ENCODE measurements at regions not wholly inside any gene's neighbourhood (a gene's known extent, or its start where the extent isn't known, plus 50 kb on each side); places are given as distances from the start of the nearest gene placed in this dataset.

DNA sequence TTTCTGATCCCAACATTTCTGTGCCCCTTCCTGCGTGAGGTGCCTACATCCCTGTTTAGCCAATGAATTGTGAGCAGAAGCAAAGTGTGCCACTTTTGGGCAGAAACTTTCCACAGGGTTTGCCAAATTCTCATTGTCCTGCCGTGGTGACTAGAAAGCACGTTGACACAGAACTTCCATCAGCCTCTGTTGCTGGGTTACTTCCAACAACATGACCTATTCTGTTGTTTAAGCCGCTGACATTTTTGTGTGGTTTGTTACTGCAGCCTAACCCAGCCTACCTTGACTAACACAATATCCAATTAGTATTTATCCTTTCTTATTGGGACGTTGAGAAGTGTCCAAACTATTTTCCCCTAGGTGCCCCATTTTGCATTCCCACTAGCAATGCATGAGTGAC is 136.8 kb downstream of the URB2 start:
- DNase-seq: no peak

DNA sequence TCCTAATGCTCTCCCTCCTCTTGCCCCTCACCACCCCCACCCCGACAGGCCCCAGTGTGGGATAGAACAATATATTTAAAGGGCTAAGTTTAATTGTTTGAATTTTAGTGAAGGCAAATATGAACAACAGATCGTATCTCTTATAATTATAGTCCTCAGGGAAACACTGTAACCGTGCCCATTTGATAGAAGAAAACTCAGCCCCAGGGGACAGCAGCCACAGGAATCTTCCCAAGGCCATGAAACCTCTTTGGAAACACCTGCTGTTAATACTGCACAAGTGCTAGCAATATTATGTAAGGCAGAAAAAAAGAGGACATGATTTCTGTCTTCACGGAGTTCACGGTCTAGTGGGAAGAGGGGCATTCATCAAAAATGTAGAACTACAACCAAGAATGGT is 142.2 kb downstream of the URB2 start:
- peak; percentile 95 for DNase-seq

DNA sequence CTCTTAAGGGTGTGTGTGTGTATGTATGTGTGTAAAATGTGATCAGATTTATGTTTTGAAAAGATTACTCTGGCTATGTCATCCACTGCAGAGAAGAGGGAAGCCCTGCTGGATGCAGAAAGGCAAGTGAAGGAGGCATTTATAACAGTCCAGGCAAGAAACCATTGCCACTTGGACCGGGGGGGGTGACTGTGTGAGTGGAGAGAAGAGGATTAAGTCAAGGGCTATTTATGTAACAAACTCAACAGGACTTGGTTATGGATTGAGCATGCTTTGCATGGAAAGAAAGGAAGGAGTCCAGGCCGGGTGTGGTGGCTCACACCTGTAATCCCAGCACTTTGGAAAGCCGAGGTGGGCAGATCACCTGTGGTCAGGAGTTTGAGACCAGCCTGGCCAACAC is 143.0 kb downstream of the URB2 start:
- DNase-seq: peak; percentile 27

DNA sequence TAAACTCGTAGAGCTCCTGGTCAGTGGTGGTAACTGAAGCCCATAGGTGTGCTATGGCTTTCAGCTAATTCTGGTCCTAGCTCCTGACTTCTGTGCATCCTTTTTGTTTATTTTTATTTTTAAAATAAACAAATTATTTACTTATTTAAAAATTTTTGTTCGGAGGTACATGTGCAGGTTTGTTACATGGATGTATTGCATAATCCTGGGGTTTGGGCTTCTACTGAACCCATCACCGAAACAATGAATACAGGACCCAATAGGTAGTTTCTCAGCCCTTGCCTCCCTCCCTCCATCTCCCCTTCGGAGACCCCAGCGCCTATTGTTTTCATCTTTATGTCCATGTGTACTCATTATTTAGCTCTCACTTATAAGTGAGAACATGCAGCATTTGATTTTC is 143.8 kb downstream of the URB2 start:
- no peak for DNase-seq

DNA sequence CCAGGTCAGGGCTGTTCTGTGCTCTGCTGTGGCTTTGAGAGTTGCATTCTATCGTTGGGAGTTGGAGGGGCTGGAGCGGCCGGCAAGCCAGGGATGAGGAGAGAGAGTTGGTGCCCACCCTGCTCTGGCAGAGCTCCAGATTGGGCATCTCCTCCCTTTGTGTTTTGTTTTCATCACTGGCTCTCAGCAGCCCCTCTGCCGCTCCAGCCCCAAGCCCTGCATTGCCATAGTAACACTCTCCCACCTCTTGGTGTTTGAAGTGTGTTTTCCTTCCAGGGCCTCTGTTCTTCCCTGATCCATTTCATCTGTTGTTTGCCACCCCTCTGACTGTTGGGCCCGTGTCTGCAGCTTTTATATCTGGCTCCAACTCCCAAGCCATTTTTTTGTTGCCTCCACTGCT is 152.7 kb downstream of the URB2 start:
- DNase-seq: no peak

DNA sequence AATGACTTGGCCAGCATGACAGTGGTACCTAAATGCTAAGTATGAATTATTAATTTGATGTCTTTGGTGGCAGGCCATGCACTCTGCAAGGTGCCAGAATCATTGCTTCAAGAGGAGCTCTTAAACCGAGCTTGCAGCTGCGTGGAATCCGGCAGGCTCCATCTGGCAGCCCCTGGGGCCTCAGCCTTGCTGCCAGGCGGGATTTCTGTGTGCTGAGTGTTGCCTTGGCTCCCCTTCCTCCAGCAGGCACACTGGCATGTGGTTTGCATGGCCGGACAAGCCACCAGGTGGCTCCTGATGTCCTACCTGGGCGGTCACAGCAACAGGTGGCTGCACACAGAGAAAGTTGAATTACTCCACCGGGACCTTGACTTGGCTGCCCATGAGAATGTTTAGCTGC is 155.4 kb downstream of the URB2 start:
- DNase-seq: peak; percentile 73

DNA sequence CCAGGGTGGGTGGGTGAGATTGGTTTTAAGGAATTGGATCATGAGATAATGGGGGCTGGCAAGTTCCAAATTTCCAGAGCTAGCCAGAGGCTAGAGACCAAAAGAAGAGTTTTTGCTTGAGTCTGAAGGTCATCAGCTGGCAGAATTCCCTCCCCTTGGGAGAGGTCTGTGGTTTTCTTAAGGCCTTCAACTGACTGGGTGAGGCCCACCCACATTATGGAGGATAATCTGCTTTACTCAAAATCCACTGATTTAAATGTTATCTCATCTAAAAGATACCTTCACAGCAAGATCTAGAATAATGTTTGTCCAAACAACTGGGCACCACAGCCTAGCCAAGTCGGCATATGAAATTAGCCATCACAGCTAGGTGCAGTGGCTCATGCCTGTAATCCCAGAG is 156.4 kb downstream of the URB2 start:
- DNase-seq: no peak

DNA sequence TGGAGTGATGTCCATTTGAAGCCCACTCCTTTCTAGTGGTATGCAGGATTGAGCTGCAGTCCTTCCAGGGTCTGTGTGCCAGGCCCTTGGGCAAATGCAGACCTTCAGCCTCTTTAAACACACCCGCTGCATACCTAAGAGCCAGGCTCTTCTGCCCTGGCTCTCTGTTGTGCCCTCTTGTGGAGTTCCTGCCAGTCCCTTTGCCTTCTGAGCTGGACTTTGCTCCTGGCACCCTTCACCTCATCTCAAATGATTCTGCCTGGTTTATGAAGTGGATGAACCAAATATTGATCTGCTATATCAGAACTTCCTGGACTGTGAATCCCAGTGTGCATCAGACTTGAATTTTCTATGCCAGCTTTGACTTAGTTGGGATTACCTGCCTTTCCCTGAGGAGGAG is 158.8 kb downstream of the URB2 start:
- no peak for DNase-seq

DNA sequence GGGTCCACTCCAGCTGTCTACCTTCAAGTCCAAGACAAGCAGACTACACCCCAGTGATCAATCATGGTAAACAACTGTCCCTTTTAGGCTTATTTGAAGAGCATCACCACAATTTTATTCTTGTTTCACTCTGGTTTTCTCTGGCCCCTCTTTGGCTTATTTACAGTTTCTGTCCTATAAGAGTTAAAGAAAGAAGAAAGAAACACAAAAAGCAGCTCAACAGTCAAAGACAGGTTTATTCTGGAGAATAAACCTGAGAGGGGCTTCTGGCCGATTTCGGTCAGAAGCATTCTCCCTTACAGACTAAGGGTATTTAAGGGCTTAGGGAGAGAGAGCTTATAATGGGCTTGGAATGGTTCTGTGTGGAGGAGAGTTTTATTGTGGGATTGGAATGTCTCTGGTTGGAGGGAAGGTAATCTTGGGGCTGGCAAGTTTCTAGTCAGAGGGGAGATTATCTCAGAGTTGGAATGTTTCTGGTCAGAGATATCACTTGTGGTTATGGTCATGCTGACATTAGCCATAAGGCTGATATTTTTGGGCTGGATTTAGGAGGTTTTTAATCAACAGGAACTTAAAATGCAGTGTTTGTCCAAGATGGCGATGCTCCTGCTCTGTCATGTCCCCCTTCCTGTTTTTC is 161.0 kb downstream of the URB2 start:
- DNase-seq: no peak

DNA sequence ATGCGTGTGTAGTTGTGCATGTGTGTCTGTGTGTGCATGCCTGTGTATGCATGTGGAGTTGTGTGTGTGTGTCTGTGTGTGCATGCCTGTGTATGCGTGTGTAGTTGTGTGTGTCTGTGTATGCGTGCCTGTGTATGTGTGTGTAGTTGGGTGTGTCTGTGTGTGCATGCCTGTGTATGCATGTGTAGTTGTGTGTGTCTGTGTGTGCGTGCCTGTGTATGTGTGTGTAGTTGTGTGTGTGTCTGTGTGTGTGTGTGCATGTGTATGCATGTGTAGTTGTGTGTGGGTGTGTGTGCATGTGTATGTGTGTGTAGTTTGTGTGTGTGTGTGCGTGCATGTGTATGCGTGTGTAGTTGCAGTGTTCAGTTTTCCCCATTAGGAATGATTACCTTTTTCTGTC is 162.0 kb downstream of the URB2 start:
- no peak for DNase-seq

DNA sequence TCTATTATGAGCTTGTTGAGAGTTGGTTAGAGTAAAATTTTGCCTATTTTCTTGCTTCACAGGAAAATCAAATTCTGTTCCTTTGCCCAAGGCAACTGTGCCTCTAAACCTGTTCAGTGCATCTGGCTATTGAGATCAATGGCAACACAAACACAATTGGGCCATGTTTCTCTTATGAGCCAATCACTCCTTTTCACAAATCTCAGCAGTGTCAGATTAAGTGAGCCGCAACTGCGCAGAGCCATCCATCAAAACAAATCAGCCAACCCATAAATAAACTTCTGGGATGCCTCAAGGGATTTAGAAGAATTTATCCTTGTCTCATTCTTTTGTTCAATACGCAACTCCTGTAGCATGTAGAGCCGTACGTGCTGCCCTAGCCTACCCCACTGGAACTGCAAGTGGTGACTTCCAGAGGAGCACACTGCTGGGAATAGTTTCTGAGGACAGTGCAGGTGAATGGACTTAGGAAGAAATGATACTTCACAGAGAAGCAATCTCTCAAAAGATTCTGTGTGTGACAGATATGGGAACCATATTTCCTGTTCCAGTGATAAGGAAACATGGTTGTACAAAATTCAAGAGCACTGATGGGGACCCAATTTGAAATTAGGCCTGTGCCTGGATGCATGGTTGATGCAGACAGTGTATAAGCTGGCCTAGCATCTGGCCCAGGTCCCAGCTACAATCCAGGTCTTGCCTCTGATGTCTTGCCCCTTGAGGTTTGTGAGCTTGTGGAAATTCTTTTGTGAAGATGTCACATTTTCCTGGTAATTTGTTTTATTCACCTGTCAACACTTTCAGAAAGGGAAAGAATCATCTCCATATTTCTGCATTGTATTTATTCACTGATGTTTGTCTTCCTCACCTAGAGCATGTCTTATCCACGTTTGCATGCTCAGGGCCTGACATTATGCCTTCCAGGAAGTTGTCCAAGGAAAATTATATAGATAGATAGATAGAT is 166.2 kb downstream of the URB2 start:
- no peak for DNase-seq

DNA sequence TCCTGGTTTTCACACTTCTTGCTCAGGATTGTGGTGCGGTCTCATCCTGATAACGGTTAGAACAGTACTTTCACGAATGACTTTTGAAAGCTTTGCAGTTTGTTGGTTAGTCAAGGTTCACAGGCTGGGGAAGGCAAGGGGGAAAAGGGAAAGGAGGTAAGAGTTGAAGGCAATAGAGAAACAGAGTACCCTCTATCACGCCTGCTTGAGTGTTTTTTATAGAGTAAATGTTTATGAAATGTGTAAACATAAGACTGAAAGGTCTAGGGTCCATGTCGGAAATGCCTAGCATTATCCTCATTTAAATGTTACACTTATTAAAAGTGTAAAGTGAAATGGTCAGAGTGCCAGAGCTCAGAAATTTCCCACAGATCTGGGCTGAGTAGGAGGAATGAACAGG is 167.4 kb downstream of the URB2 start:
- no peak for DNase-seq

DNA sequence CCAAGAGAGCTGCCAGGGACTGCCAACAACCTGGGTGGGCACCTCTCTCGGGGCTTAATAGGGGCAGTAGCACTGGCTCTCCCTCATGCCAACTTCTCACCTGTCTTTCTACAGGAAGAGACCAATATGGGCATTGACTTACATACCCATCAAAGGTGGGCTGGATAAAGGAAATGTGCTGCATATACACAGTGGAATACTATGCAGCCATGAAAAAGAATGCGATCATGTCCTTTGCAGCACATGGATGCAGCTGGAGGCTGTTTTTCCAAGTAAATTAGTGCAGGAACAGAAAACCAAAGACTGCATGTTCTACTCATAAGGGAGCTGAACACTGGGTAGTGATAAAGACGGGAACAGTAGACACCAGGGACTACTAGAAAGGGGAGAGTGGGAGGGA is 172.5 kb downstream of the URB2 start:
- DNase-seq: no peak

DNA sequence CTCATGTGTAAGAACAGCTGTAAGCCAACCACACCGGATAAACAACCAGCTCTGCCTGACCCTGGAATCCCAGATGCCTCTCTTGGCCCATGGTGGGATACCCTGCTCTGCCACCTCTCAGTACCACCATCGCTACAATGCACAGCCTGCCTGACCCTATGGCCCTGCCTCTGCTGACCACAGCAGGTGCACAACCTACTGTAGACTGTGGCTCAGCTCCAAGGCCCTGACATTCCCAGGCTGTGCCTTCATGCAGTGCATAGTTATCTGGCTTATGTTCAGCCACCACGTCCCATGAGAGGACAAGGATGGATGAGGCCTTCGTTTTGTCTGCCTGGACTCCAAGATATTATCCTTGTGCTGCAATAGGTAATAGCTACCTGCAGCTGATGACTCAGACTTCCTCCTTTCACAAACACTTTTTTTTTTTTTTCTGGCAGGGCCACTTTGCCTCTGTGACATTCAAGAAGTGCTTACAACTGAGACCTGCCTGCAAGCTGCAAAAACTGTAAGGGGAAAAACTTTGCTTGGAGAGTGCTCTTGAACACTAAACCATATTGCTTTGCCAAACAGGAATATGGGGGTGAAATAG is 177.7 kb downstream of the URB2 start:
- peak; percentile 40 for DNase-seq

DNA sequence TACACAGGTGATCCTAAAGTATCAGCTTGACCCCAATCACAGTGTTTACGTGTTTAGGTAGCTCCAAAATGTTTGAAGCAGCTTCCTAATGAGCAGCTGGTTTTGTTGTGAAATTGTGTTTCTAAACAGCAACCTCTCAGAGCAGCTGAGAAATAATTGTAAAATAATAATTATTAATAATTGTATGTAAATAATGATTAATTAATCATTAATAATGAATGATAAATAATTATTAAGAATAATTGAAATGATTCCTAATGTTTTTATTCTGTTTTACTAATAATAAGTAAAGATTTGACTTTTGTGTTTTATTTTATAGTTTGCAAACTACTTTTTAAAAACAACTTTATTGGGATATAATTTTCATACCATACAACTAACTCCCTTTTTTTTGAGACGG is 182.2 kb downstream of the URB2 start:
- no peak for DNase-seq

DNA sequence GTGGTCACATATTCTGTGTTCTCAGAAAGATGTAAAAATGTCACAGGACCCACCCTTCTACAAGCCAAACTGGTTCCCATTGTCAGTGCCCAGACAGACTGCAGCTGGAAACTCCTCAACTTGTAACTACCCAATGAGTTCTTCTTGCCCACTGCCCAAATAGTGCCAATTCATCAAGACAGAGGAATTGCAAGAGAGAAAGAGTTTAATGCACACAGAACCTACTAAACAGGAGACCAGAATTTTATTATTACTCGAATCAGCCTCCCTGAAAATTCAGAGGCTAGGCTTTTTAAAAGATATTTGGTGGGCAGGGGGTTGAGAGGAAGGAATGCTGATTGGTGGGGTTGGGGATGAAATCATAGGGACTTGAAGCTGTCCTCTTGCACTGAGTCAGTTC is 184.1 kb downstream of the URB2 start:
- no peak for DNase-seq

DNA sequence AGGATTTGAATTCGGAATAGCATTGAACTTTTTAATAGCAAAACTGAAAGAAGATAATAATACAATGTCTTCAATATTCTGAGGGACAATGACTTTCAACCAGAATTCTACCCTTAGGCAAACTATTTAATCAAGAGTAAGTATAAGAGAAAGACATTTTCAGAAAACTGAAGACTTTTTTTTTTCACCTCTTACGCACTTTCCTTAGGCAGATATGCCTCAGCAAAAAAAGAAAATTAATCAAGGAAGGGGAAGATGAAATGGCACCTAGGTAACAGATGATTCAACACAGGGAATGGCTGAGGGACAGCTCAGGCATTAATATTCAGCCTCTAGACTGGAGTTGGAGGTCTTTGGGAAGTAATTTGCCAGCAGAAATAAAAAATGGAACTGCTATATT is 184.9 kb downstream of the URB2 start:
- DNase-seq: no peak

DNA sequence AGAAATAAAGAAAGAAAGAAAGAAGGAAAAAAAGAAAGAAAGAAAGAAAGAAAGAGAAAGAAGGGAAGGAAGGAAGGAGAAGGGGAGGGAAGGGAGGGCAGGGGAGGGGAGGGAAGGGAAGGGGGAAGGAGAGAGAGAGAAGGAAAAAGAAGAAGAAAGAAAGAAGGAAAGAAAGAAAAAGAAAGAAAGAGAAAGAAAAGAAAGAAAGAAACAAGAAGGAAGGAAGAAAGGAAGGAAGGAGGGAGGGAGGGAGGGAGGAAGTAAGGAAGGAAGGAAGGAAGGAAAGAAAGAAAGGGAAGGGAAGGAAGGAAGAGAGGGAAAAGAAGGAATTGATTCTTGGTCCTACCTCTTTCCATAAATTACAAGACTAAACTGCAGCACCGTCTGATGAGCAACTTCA is 186.1 kb downstream of the URB2 start:
- DNase-seq: no peak

DNA sequence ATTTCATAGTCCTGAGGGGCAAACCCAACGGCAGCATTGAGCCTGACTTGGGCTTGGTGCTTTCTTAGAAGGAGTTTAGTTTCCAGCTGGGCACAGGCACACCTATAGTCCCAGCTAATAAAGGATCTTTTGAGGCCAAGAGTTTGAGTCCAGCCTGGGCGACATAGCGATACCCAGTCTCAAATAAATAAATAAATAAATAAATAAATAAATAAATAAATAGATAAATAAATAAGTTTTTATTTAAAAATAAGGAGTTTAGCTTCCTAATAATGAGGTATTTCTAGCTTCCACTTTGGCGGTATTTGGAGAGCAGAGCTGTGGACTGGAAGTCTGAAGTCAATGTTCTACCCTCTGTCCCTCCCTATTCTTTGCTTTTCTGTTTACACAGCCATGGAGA is 186.6 kb downstream of the URB2 start:
- no peak for DNase-seq

DNA sequence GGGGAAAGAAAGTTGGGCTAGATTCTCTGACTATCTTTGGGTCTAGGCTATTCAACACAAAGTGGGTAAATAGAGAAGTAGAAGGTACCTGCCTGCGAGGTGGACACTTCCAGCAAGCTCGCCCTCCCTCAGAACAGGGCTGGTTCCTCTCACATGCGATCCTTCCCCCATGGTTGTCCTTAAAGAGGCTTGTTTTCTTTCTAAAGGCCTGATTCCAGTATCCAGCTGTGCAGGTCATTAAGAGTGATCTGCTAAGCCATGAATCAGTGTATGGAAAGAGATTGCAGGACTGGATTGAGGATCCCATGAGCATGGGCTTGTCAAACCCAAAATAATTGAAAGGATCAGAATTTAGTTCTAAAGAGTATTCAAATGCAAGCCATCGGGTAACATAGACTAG is 189.0 kb downstream of the URB2 start:
- DNase-seq: no peak

DNA sequence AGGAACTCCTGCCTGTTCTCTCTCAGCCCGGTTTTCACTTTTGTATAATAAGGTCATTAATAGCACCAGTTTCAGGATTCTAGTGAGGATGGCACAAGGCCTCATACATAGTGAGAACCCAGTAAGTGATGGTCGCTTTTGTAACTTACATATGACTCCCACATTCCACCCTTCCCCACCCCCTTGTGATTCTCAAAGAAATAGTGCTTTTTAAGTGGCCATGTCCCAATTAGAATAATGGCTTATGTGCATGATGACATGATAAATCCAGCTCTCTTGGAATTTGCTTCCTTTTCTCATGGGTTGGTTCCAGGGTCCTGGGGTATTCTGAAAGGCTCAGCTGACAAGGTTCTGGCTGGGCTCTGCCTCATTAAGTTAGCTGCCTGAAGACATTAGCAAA is 189.9 kb downstream of the URB2 start:
- no peak for DNase-seq

DNA sequence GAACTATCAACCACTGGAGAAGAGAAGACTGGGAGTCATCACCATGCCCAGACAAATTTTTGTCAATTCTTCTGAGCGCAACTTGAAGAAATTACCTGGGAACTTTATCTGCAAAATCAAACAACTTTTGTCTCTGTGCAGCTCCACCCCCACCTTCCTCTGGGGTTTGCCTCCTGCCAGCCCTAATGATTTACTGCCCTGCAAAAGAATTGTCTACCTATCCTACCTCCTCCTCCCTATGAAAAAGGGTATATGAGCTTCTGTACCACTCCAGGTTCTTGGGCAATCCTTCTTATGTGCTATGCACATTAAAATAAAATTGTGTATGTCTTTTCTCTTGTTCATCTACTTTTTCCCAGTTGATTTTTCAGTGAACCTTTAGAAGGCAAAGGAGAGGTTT is 191.9 kb downstream of the URB2 start:
- DNase-seq: no peak

DNA sequence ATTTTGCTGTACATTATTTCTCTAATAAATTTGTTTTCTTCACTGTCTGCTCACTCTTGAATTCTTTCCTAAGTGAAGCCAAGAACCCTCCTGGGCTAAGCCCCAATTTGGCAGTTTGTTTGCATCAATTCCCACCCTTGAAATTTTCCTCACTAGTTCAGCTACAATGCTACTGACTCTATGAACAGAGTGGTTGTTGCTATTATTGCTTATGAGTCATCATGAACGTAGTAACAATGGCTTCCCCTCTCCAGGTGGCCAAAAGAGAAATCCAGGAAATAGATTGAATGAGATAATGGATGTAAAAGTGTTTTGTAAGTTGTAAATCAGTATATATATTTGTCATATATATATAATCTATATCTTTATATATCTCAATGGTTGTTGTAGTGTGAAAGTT is 193.0 kb downstream of the URB2 start:
- DNase-seq: peak; percentile 9

DNA sequence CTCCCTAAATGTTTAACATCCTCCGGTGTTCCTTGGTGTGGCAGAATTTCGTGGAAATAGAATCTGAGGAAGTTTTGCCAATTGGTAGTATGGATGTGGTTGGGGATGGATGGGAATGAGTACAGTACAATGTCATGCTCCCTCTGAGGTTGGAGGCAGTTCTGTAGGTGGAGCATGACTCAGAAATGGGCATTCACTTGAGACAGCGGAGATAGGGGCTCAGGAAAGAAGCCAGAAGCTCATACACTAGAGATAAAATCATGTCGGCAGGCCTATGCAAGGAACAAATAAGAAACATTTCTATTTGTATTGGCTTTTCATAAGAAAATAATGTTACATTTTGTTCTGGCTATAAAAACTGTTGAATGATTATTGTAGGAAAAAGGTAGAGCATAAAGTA is 196.0 kb downstream of the URB2 start:
- no peak for DNase-seq
